AG04450 (cell line): ENCODE measurements at regions not wholly inside any gene's neighbourhood (a gene's known extent, or its start where the extent isn't known, plus 50 kb on each side); places are given as distances from the start of the nearest gene placed in this dataset.

Experiments used
- CTCF ChIA-PET: fragments of 300-600, 350-600 bp; formaldehyde crosslinking; extraction: SDS; loops from one replicate; lab custom pipeline; 2022; ENCODE audit warnings: antibody characterized with exemption, inconsistent platforms; lab: Charles Lee
- POLR2A ChIA-PET: fragments of 350-600 bp; formaldehyde crosslinking; extraction: SDS; loops from one replicate; lab custom pipeline; 2021; ENCODE audit warnings: antibody characterized with exemption, inconsistent platforms; lab: Yijun Ruan, JAX
- DNase-seq: peaks from one replicate; pipeline ENCODE4 v3.0.0-alpha.2; 2011; ENCODE audit warnings: low read depth, low spot score
- H3K27ac ChIP-seq: one replicate; pipeline ENCODE4 v1.5.1; 2012; ENCODE audit warnings: low read depth, low read length, control low read depth
- H3K27me3 ChIP-seq: one replicate; pipeline ENCODE4 v1.6.0; 2012; ENCODE audit warnings: low read length; ENCODE audit not compliant: control insufficient read depth, insufficient read depth
- H3K4me3 ChIP-seq: 2 replicates; pipeline ENCODE4 v1.5.1; 2011; ENCODE audit warnings: mild to moderate bottlenecking, low read depth, low read length, control low read depth
- H3K9me3 ChIP-seq: 2 replicates; pipeline ENCODE4 v1.5.1; 2012; ENCODE audit warnings: low read length; ENCODE audit not compliant: control insufficient read depth, insufficient read depth
- TF ChIP-seq, protein P1 (sequence below): IDR thresholded peaks from 2 replicates; pipeline ENCODE4 v1.5.1; 2011; ENCODE audit warnings: low read depth, low read length, control low read depth, inconsistent platforms

GRCh38 chr16:8299635-8300034, 290.7 kb downstream of the TMEM114 start:
- POLR2A ChIA-PET: no interaction called here
- TF ChIP-seq, protein P1, sequence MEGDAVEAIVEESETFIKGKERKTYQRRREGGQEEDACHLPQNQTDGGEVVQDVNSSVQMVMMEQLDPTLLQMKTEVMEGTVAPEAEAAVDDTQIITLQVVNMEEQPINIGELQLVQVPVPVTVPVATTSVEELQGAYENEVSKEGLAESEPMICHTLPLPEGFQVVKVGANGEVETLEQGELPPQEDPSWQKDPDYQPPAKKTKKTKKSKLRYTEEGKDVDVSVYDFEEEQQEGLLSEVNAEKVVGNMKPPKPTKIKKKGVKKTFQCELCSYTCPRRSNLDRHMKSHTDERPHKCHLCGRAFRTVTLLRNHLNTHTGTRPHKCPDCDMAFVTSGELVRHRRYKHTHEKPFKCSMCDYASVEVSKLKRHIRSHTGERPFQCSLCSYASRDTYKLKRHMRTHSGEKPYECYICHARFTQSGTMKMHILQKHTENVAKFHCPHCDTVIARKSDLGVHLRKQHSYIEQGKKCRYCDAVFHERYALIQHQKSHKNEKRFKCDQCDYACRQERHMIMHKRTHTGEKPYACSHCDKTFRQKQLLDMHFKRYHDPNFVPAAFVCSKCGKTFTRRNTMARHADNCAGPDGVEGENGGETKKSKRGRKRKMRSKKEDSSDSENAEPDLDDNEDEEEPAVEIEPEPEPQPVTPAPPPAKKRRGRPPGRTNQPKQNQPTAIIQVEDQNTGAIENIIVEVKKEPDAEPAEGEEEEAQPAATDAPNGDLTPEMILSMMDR: no peak

DNA sequence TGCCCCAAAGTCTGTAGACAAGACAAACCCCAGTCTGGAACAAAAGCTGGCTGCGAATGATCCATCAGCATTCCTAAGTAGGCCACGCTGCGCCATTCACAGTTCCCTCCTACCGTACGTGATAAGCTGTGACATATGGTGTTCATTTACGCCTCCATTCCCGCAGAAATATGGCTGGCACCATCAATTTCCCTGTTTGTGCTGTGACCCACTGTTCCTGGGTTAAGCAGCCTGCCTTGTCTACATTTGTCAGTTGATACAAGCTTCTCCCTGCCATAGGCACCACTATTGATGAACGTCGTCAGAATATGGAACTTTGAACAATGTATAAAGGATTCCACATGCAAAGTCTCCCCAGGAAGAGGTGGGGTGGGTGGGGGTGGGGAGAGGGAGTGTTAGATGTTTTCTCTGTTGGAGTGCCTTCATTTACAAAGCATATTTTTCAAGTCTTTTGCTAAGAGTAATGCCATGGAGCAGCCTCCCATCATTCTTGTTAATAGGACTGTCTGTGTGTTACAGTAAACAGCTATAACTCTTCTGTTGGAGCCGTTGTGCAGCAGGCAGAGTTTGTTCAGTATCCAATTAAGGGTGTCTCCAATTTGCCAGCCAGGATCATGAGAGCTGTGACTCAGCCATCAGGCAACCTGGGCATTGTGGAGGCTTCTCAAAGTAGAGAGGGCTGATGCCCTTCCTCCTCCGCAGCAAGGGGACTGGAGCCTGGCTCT, 294.6 kb downstream of the TMEM114 start:
- no peak for DNase-seq
- Histone ChIP-seq H3K27ac (no peak overlapping the region), H3K9me3 (peaks cover 52% of the 10 kb centered on the region), H3K27me3 (no peaks in the 10 kb centered on the region), H3K4me3 (no peak overlapping the region)
- POLR2A ChIA-PET: no interaction called here
- TF ChIP-seq, protein P1: no peak
- CTCF ChIA-PET: no interaction called here

More at GRCh38 chr16:8299635-8300034, 290.7 kb downstream of the TMEM114 start:
- Histone ChIP-seq H3K9me3 (peaks cover 60% of the 10 kb centered on the region), H3K27me3 (no peaks in the 10 kb centered on the region), H3K27ac (no peak overlapping the region), H3K4me3 (no peak overlapping the region)
- DNase-seq: no peak
- CTCF ChIA-PET: no interaction called here

DNA sequence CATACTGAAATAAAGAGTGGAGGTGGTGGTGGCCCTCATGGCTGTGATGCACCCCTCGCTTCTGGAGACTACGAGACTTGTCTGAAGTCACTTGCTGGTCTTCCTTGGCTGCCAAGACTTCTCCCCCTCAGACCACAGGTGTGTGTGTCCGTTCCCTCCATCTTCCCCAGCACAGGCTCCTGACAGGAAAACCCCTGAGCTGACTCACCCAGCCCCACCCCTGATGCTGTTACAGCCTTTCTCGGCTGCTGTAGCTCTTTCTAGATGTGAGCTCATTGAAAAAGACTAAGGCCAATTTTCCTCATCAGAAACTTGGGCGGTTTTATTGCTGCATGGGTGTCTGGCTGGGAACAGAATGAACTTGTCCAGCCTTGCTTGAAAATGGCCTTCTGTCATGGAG, 296.9 kb downstream of the TMEM114 start:
- H3K9me3 ChIP-seq: peaks cover 44% of the 10 kb centered on the region
- ChIA-PET POLR2A (no interaction called here), CTCF (no interaction called here)
- H3K4me3 ChIP-seq: no peak overlapping the region
- TF ChIP-seq, protein P1: no peak
- no peaks in the 10 kb centered on the region for H3K27me3 ChIP-seq
- no peak for DNase-seq
- H3K27ac ChIP-seq: no peak overlapping the region

DNA sequence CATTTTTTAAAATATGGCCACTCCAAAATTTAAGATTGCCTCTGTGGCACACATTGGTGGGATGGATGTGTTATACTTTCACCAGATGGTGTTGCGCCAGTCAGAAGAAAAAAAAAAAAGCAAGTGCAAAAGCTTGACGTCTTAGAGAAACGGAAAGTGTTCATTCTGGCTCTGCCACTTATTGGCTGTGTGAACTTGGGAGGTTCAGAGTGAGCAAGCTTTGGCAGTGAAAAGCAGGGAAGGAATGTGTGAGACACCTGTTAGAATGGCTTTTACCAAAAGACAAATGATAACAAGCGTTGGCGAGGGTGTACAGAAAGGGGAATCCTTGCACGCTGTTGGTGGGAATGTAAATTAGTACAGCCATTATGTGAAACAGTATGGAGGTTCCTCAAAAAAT, 298.0 kb downstream of the TMEM114 start:
- H3K27ac ChIP-seq: no peak overlapping the region
- H3K9me3 ChIP-seq: peaks cover 38% of the 10 kb centered on the region
- no peak for DNase-seq
- H3K27me3 ChIP-seq: no peaks in the 10 kb centered on the region
- TF ChIP-seq, protein P1: no peak
- ChIA-PET POLR2A (no interaction called here), CTCF (no interaction called here)
- no peak overlapping the region for H3K4me3 ChIP-seq

DNA sequence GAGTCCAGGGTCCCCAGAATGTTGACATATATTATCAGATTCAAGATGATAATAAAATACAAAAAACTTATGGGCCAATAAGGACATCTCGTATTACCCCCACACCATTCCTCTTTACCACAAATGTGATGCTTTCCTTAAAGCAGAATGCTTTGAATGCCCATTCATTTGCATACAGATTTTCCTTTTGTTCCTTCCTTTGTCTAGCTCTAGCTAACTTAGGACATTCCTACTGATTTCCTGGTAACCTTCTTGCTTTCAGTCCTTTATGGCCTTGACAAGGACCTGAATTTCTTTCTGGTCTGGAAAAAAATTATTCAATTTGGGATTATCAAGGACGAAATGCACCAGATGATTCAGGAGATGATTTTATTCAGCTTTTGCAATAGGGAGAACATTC, 304.0 kb downstream of the TMEM114 start:
- Histone ChIP-seq H3K27me3 (no peaks in the 10 kb centered on the region), H3K9me3 (peaks cover 20% of the 10 kb centered on the region; the same call in 1 of the 2 replicates), H3K4me3 (no peak overlapping the region), H3K27ac (no peak overlapping the region)
- TF ChIP-seq, protein P1: no peak
- POLR2A ChIA-PET: no interaction called here
- CTCF ChIA-PET: no interaction called here
- no peak for DNase-seq
